ENCODE measurements at regions not wholly inside any gene's neighbourhood (a gene's known extent, or its start where the extent isn't known, plus 50 kb on each side); places are given as distances from the start of the nearest gene placed in this dataset.

DNA sequence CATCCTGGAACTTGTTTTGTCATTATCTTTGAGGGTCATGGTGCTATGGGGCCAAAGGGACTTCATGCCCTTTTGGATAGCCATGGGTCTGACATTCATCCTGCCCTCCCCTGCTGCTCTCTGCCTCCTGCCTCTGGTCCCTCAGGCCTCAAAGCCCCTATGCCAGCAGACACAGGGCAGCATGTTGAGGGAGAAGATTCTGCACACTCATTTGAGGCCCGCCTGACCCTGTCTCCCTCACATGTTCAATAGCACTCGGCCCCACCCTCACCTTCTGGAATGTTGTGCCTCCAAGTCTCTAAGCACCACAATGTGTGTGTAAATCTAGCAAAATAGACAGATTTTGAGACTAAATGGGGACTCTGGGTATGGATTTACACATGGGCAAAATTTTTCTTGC lies 178.7 kb upstream of the ANKRD28 start:
- no peak overlapping the region for H3K4me3 ChIP-seq (ENCODE audit: low read depth, low read length)
- TF ChIP-seq, protein P1, sequence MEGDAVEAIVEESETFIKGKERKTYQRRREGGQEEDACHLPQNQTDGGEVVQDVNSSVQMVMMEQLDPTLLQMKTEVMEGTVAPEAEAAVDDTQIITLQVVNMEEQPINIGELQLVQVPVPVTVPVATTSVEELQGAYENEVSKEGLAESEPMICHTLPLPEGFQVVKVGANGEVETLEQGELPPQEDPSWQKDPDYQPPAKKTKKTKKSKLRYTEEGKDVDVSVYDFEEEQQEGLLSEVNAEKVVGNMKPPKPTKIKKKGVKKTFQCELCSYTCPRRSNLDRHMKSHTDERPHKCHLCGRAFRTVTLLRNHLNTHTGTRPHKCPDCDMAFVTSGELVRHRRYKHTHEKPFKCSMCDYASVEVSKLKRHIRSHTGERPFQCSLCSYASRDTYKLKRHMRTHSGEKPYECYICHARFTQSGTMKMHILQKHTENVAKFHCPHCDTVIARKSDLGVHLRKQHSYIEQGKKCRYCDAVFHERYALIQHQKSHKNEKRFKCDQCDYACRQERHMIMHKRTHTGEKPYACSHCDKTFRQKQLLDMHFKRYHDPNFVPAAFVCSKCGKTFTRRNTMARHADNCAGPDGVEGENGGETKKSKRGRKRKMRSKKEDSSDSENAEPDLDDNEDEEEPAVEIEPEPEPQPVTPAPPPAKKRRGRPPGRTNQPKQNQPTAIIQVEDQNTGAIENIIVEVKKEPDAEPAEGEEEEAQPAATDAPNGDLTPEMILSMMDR (IDR thresholded peaks at IDR 0.05; ENCODE audit: borderline replicate concordance, insufficient read depth, low read depth, low read length), result no peak

DNA sequence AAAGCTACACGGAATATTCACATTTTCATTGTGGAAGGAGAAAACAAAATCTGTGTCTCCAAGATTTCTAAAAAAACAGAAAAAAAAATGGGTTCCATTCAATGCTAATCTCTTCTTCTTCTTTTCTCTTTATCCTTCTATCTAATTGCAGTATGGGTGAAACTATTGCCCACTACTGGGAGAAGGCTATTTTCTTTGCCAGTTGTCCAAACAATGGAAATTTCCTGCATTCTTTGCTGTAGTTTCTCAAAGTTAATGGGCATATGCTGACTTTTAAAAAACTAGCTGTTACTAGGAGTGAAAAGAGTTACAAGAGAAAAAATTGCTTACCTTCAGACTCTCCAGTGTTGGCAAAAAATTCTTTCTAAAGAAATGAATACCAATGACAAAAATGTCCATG lies 179.3 kb upstream of the ANKRD28 start:
- TF ChIP-seq, protein P1 (IDR thresholded peaks at IDR 0.05; ENCODE audit: borderline replicate concordance, insufficient read depth, low read depth, low read length), result no peak
- H3K4me3 ChIP-seq (ENCODE audit: low read depth, low read length), result no peak overlapping the region

DNA sequence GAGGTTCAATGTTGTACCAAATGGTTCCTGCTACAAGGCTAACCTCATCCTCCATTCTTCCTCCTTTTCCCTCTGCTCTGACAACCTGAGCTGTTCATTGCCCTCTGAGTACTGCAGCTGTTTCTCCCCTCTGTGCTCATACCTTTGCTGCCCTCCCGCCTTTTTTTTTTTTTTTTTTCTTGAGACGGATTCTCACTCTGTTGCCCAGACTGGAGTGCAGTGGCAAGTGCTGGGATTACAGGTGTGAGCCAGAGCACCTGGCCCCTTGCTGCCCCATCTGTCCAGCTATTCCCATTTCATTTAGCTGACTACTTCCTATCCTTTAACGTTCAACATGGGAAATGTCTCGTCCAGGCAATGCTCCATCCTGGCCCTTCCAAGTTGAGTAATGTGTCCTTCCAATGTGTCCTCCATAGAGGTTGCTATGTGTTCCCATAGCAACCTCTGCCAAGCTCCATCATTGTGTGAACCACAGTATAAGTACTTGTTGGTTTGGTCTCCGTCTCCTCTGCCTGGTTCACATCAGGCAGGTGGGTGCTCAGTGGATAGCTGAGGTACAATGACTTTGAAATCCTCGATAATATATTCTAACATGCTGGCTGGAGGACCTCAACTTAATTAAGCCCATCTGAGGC lies 179.9 kb upstream of the ANKRD28 start:
- no peak overlapping the region for H3K4me3 ChIP-seq (ENCODE audit: low read depth, low read length)
- TF ChIP-seq, protein P1 (IDR thresholded peaks at IDR 0.05; ENCODE audit: borderline replicate concordance, insufficient read depth, low read depth, low read length), result no peak

DNA sequence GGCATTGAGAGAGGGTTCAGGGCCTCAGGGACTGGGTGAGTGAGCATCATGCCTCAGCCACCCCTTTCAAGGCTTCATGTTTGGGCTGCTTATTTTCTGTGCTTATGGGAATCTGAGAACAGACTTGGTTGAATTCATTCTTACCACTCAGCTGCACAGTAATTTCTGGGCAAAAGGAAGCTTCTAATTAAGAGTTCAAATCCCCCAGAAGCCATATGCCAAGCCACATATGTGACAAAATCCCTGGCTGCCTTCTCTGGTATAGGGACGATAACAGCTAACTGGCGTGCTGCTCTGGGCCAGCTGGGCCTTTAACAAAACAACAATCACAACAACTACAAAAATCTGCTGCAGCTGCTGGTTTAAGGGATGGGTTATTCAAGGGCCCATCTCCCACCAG lies 181.0 kb upstream of the ANKRD28 start:
- TF ChIP-seq, protein P1 (IDR thresholded peaks at IDR 0.05; ENCODE audit: borderline replicate concordance, insufficient read depth, low read depth, low read length), result no peak
- no peak overlapping the region for H3K4me3 ChIP-seq (ENCODE audit: low read depth, low read length)

DNA sequence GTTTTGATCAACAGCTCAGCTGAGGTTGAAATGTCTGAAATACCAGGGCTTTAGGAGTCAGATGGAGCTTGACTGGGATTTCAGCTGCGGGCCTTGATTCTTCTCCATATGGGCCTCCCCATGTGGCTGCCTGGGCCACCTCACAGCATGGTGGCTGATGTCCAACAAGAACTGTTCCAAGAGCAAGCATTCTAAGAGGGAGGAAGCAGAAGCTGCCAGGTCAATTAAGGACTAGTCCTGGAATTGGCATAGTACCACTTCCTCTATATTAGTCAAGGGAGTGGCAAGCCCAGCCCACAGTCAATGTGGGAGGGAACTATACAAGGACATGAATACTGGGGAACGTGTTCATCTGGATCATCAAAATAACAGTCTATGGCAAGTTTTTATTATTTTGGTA lies 181.7 kb upstream of the ANKRD28 start:
- H3K4me3 ChIP-seq (ENCODE audit: low read depth, low read length), result no peak overlapping the region
- TF ChIP-seq, protein P1 (IDR thresholded peaks at IDR 0.05; ENCODE audit: borderline replicate concordance, insufficient read depth, low read depth, low read length), result no peak

DNA sequence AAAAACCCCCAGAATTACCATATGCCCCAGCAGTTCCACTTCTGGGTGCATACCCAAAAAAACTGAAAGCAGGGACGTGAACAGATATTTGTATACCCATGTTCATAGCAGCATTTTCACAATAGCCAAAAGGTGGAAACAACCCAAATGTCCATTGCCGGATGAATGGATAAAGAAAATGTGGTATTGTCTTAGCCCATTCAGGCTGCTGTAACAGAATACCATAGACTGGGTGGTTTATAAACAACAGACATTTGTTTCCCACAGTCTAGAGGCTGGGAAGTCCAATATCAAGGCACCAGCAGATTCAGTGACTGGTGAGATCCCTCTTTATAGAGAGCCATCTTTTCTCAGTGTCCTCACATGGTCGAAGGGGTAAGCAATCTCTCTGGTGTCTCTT lies 182.1 kb upstream of the ANKRD28 start:
- TF ChIP-seq, protein P1 (IDR thresholded peaks at IDR 0.05; ENCODE audit: borderline replicate concordance, insufficient read depth, low read depth, low read length), result no peak
- no peak overlapping the region for H3K4me3 ChIP-seq (ENCODE audit: low read depth, low read length)

DNA sequence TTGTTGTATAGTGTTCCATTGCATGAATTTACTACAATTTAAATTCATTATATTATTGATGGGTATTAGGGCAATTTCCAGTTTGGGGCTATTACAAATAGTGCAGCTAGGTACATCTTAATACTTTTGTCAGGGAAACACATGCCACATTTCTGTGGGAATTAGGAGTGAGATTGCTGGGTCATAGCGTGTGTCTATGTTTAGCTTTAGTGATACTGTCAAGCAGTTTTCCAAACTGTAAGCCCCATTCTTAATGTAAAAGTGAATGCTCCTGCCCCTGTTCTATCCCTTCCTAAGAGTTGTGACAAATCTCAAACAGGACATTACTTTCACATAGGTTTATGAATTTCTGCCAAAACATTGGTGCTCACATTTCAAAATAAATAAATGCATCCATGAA lies 184.5 kb upstream of the ANKRD28 start:
- TF ChIP-seq, protein P1 (IDR thresholded peaks at IDR 0.05; ENCODE audit: borderline replicate concordance, insufficient read depth, low read depth, low read length), result no peak
- no peak overlapping the region for H3K4me3 ChIP-seq (ENCODE audit: low read depth, low read length)
